Activated CD8-positive, alpha-beta T cell treated with anti-CD3 and anti-CD28 coated beads, Interleukin-2, amount 10 ng/mL, durations not matched to agents 7 days and 5 days (primary cell): ENCODE measurements at regions not wholly inside any gene's neighbourhood (a gene's known extent, or its start where the extent isn't known, plus 50 kb on each side); places are given as distances from the start of the nearest gene placed in this dataset.

ENCODE experiments used
- ATAC-seq: fragments of 150-1000 bp; cut with Tn5 transposase; one replicate; pipeline ENCODE4 v1.10.0; 2021; ENCODE audit warnings: moderate library complexity
- CTCF ChIA-PET: fragments of 350-600 bp; sonication (Branson Sonifier 250); formaldehyde crosslinking; loops from one replicate; lab custom pipeline; 2021; ENCODE audit warnings: antibody characterized with exemption; lab: Charles Lee
- POLR2A ChIA-PET: fragments of 350-600 bp; sonication (Branson Sonifier 250); formaldehyde crosslinking; loops from one replicate; lab custom pipeline; 2021; ENCODE audit warnings: antibody characterized with exemption; lab: Charles Lee
- DNase-seq: peaks from one replicate; pipeline ENCODE4 v3.0.0-alpha.2; 2020
- H3K27ac Mint-ChIP-seq: one replicate; pipeline ENCODE4 v1.8.0; 2021; ENCODE audit warnings: mild to moderate bottlenecking, mixed read lengths
- H3K27me3 Mint-ChIP-seq: one replicate; pipeline ENCODE4 v1.8.0; 2021; ENCODE audit warnings: low read depth, mixed read lengths
- H3K36me3 Mint-ChIP-seq: one replicate; pipeline ENCODE4 v1.8.0; 2021; ENCODE audit warnings: low read depth, mixed read lengths
- H3K4me1 Mint-ChIP-seq: one replicate; pipeline ENCODE4 v1.8.0; 2021; ENCODE audit warnings: low read depth, mixed read lengths
- H3K4me3 Mint-ChIP-seq: one replicate; pipeline ENCODE4 v1.8.0; 2021; ENCODE audit warnings: mild to moderate bottlenecking, mixed read lengths
- H3K9me3 Mint-ChIP-seq: one replicate; pipeline ENCODE4 v1.8.0; 2022; ENCODE audit warnings: mixed read lengths; ENCODE audit not compliant: insufficient read depth

- DNase-seq (no peak), ATAC-seq (no peak)
- Mint-ChIP-seq H3K27ac (no peak overlapping the region), H3K9me3 (no peaks in the 10 kb centered on the region), H3K36me3 (no peaks in the 10 kb centered on the region), H3K4me1 (no peaks in the 10 kb centered on the region), H3K4me3 (no peak overlapping the region), H3K27me3 (peaks cover 4% of the 10 kb centered on the region)
- ChIA-PET CTCF (interaction anchor here (1.4 kb wide), 1 partner anchor 9 kb away, joined by 3 read pairs; no protein-coding TSS in a partner anchor), POLR2A (no interaction called here)
These were observed 118.7 kb upstream of the ACP3 start for GRCh38 chr3:132198516-132198915.

GRCh38 chr3:132199451-132199850 is 117.8 kb upstream of the ACP3 start:
- Mint-ChIP-seq H3K4me1 (no peaks in the 10 kb centered on the region), H3K27ac (no peak overlapping the region), H3K36me3 (no peaks in the 10 kb centered on the region), H3K9me3 (no peaks in the 10 kb centered on the region), H3K27me3 (peaks cover 4% of the 10 kb centered on the region), H3K4me3 (no peak overlapping the region)
- ChIA-PET CTCF (interaction anchor here (1.4 kb wide), 1 partner anchor 8 kb away, joined by 3 read pairs; no protein-coding TSS in a partner anchor), POLR2A (no interaction called here)
- DNase-seq = no peak
- no peak for ATAC-seq

- CTCF ChIA-PET = no interaction called here
These were observed 114.6 kb upstream of the ACP3 start for GRCh38 chr3:132202586-132202985.

GRCh38 chr3:132203889-132204596 is 113.2 kb upstream of the ACP3 start:
- Mint-ChIP-seq H3K4me1 (no peaks in the 10 kb centered on the region), H3K27ac (no peak overlapping the region), H3K27me3 (peaks cover 4% of the 10 kb centered on the region), H3K9me3 (no peaks in the 10 kb centered on the region), H3K36me3 (no peaks in the 10 kb centered on the region), H3K4me3 (no peak overlapping the region)
- POLR2A ChIA-PET = no interaction called here
- DNase-seq (no peak), ATAC-seq (no peak)
- CTCF ChIA-PET = no interaction called here

More at GRCh38 chr3:132202586-132202985, 114.6 kb upstream of the ACP3 start:
- Mint-ChIP-seq H3K4me1 (no peaks in the 10 kb centered on the region), H3K4me3 (no peak overlapping the region), H3K27me3 (peaks cover 4% of the 10 kb centered on the region), H3K27ac (no peak overlapping the region), H3K9me3 (no peaks in the 10 kb centered on the region), H3K36me3 (no peaks in the 10 kb centered on the region)
- DNase-seq (no peak), ATAC-seq (no peak)
- POLR2A ChIA-PET = no interaction called here

GRCh38 chr3:132205609-132206008 is 111.6 kb upstream of the ACP3 start:
- no peak overlapping the region for H3K4me3 Mint-ChIP-seq
- CTCF ChIA-PET = no interaction called here
- peaks cover 3% of the 10 kb centered on the region for H3K27me3 Mint-ChIP-seq
- H3K36me3 Mint-ChIP-seq = no peaks in the 10 kb centered on the region
- no peak for ATAC-seq
- no peaks in the 10 kb centered on the region for H3K4me1 Mint-ChIP-seq
- H3K27ac Mint-ChIP-seq = no peak overlapping the region
- POLR2A ChIA-PET = no interaction called here
- no peak for DNase-seq
- H3K9me3 Mint-ChIP-seq = no peaks in the 10 kb centered on the region

- ChIA-PET CTCF (interaction anchor here (1.2 to 2.2 kb wide), 2 partner anchors 11 to 171 kb away, joined by 3 to 9 read pairs; no protein-coding TSS in a partner anchor), POLR2A (no interaction called here)
- Mint-ChIP-seq H3K36me3 (no peaks in the 10 kb centered on the region), H3K4me1 (no peaks in the 10 kb centered on the region), H3K4me3 (no peak overlapping the region), H3K9me3 (no peaks in the 10 kb centered on the region), H3K27ac (no peak overlapping the region), H3K27me3 (peaks cover 7% of the 10 kb centered on the region)
- no peak for ATAC-seq
- DNase-seq = no peak
These were observed 107.4 kb upstream of the ACP3 start for GRCh38 chr3:132209855-132210254.

GRCh38 chr3:132210476-132211346 is 106.5 kb upstream of the ACP3 start:
- ChIA-PET CTCF (interaction anchor here (1.2 to 2.2 kb wide), 3 partner anchors 10 to 181 kb away, joined by 3 to 9 read pairs (median 3); no protein-coding TSS in a partner anchor), POLR2A (no interaction called here)
- Mint-ChIP-seq H3K27ac (no peak overlapping the region), H3K4me1 (no peaks in the 10 kb centered on the region), H3K36me3 (no peaks in the 10 kb centered on the region), H3K27me3 (peaks cover 7% of the 10 kb centered on the region), H3K9me3 (no peaks in the 10 kb centered on the region), H3K4me3 (no peak overlapping the region)
- ATAC-seq (no peak), DNase-seq (peak; percentile 28)

- ATAC-seq (no peak), DNase-seq (no peak)
- Mint-ChIP-seq H3K27ac (no peak overlapping the region), H3K9me3 (no peaks in the 10 kb centered on the region), H3K27me3 (peaks cover 7% of the 10 kb centered on the region), H3K4me3 (no peak overlapping the region), H3K36me3 (no peaks in the 10 kb centered on the region), H3K4me1 (no peaks in the 10 kb centered on the region)
- ChIA-PET CTCF (no interaction called here), POLR2A (no interaction called here)
These were observed 105.3 kb upstream of the ACP3 start for GRCh38 chr3:132211896-132212295.

GRCh38 chr3:132218817-132219755 is 98.1 kb upstream of the ACP3 start:
- ATAC-seq (no peak), DNase-seq (no peak)
- POLR2A ChIA-PET = no interaction called here
- Mint-ChIP-seq H3K4me1 (no peaks in the 10 kb centered on the region), H3K4me3 (no peak overlapping the region), H3K27me3 (peaks cover 5% of the 10 kb centered on the region), H3K9me3 (no peaks in the 10 kb centered on the region), H3K27ac (no peak overlapping the region), H3K36me3 (no peaks in the 10 kb centered on the region)
- CTCF ChIA-PET = no interaction called here

- H3K36me3 Mint-ChIP-seq = no peaks in the 10 kb centered on the region
- no peaks in the 10 kb centered on the region for H3K9me3 Mint-ChIP-seq
- no peaks in the 10 kb centered on the region for H3K4me1 Mint-ChIP-seq
- H3K27me3 Mint-ChIP-seq = peaks cover 5% of the 10 kb centered on the region
- ChIA-PET CTCF (interaction anchor here (1.1 to 1.8 kb wide), 2 partner anchors 11 to 122 kb away, joined by 3 to 9 read pairs; no protein-coding TSS in a partner anchor), POLR2A (no interaction called here)
- no peak overlapping the region for H3K27ac Mint-ChIP-seq
- no peak overlapping the region for H3K4me3 Mint-ChIP-seq
- DNase-seq (no peak), ATAC-seq (no peak)
These were observed 96.2 kb upstream of the ACP3 start for GRCh38 chr3:132220986-132221385.

GRCh38 chr3:132222868-132223538 is 94.2 kb upstream of the ACP3 start:
- H3K4me1 Mint-ChIP-seq = no peaks in the 10 kb centered on the region
- H3K27ac Mint-ChIP-seq = no peak overlapping the region

More at GRCh38 chr3:132222868-132223538, 94.2 kb upstream of the ACP3 start:
- no peak for DNase-seq
- ChIA-PET CTCF (no interaction called here), POLR2A (no interaction called here)
- Mint-ChIP-seq H3K9me3 (no peaks in the 10 kb centered on the region), H3K36me3 (no peaks in the 10 kb centered on the region), H3K27me3 (peaks cover 5% of the 10 kb centered on the region), H3K4me3 (no peak overlapping the region)
- no peak for ATAC-seq
